ENCODE measurements at regions not wholly inside any gene's neighbourhood (a gene's known extent, or its start where the extent isn't known, plus 50 kb on each side); places are given as distances from the start of the nearest gene placed in this dataset.

DNA sequence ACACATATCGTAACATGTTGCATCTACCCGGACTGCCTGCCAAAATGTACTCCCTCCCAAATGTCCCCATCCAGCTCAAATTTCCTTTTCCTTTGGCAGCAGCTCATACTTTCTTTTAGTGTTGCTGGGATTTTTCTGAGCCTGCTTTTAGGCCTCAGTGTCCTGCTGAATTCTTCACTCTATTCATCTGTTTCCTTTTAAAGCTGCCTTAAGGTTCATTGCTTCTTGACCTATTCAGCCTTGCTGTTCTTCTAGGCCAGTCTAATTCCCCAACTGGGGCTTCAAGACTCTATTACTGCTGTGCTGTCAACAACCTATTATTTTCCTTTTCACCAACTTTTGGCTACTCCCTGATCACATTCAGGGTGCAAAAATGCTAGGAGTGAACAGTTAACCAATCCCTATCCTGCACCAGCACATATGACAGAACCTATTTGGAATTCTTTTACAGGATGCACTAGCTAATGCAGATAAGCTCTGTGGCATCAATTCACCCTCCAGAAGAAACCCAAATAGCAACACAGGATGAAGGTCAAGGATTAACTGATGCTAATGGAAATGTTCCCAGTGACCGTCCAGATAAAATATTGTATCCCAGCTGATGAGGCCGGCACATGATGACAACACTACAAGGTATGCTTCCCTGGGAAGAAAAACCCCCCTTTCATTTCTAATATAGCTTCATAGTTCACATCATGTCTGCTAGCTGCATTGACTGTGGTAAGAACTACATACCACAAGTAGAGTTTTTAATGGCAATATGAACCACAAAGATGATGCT lies 114.7 kb upstream of the TTC29 start:
- Histone ChIP-seq H3K4me2 (ENCODE audit: low read depth, low read length, poor library complexity, severe bottlenecking) (no peak overlapping the region), H4K20me1 (ENCODE audit: insufficient read depth, low read length, poor library complexity, severe bottlenecking) (no peaks in the 10 kb centered on the region), H3K79me2 (ENCODE audit: insufficient read depth, low read length) (no peaks in the 10 kb centered on the region), H3K4me1 (ENCODE audit: insufficient read depth, low read length, poor library complexity, severe bottlenecking) (peaks cover 5% of the 10 kb centered on the region), H2AFZ (ENCODE audit: low read length) (no peak overlapping the region), H3K27me3 (ENCODE audit: insufficient read depth, low read length, poor library complexity, severe bottlenecking) (peaks cover 40% of the 10 kb centered on the region), H3F3A (ENCODE audit: low read depth) (no peaks in the 10 kb centered on the region), H3K9me3 (ENCODE audit: insufficient read depth, low read depth, low read length) (no peaks in the 10 kb centered on the region), H3K36me3 (ENCODE audit: insufficient read depth, low read length) (no peaks in the 10 kb centered on the region), H3K9ac (ENCODE audit: low read depth, low read length, poor library complexity, severe bottlenecking) (no peak overlapping the region), H3K4me3 (ENCODE audit: low read length, poor library complexity, severe bottlenecking) (no peak overlapping the region), H3K9me2 (replicated peaks; ENCODE audit: low read depth, low read length) (no peaks in the 10 kb centered on the region)
- TF ChIP-seq, protein P1, sequence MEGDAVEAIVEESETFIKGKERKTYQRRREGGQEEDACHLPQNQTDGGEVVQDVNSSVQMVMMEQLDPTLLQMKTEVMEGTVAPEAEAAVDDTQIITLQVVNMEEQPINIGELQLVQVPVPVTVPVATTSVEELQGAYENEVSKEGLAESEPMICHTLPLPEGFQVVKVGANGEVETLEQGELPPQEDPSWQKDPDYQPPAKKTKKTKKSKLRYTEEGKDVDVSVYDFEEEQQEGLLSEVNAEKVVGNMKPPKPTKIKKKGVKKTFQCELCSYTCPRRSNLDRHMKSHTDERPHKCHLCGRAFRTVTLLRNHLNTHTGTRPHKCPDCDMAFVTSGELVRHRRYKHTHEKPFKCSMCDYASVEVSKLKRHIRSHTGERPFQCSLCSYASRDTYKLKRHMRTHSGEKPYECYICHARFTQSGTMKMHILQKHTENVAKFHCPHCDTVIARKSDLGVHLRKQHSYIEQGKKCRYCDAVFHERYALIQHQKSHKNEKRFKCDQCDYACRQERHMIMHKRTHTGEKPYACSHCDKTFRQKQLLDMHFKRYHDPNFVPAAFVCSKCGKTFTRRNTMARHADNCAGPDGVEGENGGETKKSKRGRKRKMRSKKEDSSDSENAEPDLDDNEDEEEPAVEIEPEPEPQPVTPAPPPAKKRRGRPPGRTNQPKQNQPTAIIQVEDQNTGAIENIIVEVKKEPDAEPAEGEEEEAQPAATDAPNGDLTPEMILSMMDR (conservative IDR thresholded peaks at IDR 0.05; ENCODE audit: low read length) = no peak
- no peak for TF ChIP-seq EZH2phosphoT487 (IDR thresholded peaks at IDR 0.05; ENCODE audit: borderline replicate concordance)

DNA sequence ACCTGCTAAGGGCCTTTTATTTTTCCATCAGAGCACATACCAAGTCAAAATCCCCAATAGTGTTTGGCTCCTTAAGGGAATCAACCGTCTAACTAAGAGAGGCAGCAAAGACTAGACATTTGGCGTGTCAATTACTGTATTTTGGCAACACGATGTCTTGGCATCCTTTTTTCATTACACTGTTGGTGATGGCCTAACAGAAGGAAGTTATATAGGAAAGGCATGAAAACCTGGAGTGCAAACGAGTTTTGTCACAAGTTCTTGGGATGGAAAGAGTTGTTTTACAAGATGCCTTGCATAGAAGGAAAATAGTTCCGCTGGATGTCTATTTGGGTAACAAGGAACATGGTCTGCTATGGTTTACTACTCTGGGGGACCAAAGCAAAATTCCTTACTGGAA lies 119.2 kb upstream of the TTC29 start:
- no peak overlapping the region for H3K4me2 ChIP-seq (ENCODE audit: low read depth, low read length, poor library complexity, severe bottlenecking)
- no peaks in the 10 kb centered on the region for H3F3A ChIP-seq (ENCODE audit: low read depth)
- no peak for TF ChIP-seq EZH2phosphoT487 (IDR thresholded peaks at IDR 0.05; ENCODE audit: borderline replicate concordance)
- TF ChIP-seq, protein P1 (conservative IDR thresholded peaks at IDR 0.05; ENCODE audit: low read length) = no peak
- no peaks in the 10 kb centered on the region for H3K4me1 ChIP-seq (ENCODE audit: insufficient read depth, low read length, poor library complexity, severe bottlenecking)
- no peak overlapping the region for H3K4me3 ChIP-seq (ENCODE audit: low read length, poor library complexity, severe bottlenecking)
- no peaks in the 10 kb centered on the region for H4K20me1 ChIP-seq (ENCODE audit: insufficient read depth, low read length, poor library complexity, severe bottlenecking)
- H3K9me3 ChIP-seq (ENCODE audit: insufficient read depth, low read depth, low read length) = no peaks in the 10 kb centered on the region
- no peaks in the 10 kb centered on the region for H3K9me2 ChIP-seq (replicated peaks; ENCODE audit: low read depth, low read length)
- no peak overlapping the region for H2AFZ ChIP-seq (ENCODE audit: low read length)
- H3K36me3 ChIP-seq (ENCODE audit: insufficient read depth, low read length) = no peaks in the 10 kb centered on the region
- H3K79me2 ChIP-seq (ENCODE audit: insufficient read depth, low read length) = no peaks in the 10 kb centered on the region
- peaks cover 54% of the 10 kb centered on the region for H3K27me3 ChIP-seq (ENCODE audit: insufficient read depth, low read length, poor library complexity, severe bottlenecking)
- H3K9ac ChIP-seq (ENCODE audit: low read depth, low read length, poor library complexity, severe bottlenecking) = no peak overlapping the region

DNA sequence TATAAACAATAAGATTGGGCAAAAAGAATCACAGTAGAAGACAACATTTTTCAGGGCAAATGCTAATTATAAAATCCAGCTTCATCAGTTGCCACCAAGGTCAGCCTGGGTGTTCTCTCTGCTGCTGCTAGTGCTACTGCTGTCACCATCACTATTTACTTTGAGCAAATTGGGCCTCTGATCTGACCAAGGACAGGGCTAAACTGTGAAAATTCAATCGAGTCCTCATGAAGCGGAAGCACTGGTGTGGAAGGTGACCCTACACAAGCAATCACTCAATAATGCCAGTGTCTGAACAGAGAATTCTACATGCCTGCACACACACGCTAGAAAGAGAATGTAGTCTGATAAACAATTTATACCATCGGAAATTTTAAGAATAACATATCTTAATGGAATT lies 122.9 kb upstream of the TTC29 start:
- peaks cover 32% of the 10 kb centered on the region for H3K27me3 ChIP-seq (ENCODE audit: insufficient read depth, low read length, poor library complexity, severe bottlenecking)
- H3K4me2 ChIP-seq (ENCODE audit: low read depth, low read length, poor library complexity, severe bottlenecking) = no peak overlapping the region
- no peak overlapping the region for H3K9ac ChIP-seq (ENCODE audit: low read depth, low read length, poor library complexity, severe bottlenecking)
- H4K20me1 ChIP-seq (ENCODE audit: insufficient read depth, low read length, poor library complexity, severe bottlenecking) = no peaks in the 10 kb centered on the region
- H3K79me2 ChIP-seq (ENCODE audit: insufficient read depth, low read length) = no peaks in the 10 kb centered on the region
- H3K36me3 ChIP-seq (ENCODE audit: insufficient read depth, low read length) = no peaks in the 10 kb centered on the region
- no peak overlapping the region for H2AFZ ChIP-seq (ENCODE audit: low read length)
- no peaks in the 10 kb centered on the region for H3K9me2 ChIP-seq (replicated peaks; ENCODE audit: low read depth, low read length)
- H3K4me3 ChIP-seq (ENCODE audit: low read length, poor library complexity, severe bottlenecking) = no peak overlapping the region
- no peak for TF ChIP-seq EZH2phosphoT487 (IDR thresholded peaks at IDR 0.05; ENCODE audit: borderline replicate concordance)
- TF ChIP-seq, protein P1 (conservative IDR thresholded peaks at IDR 0.05; ENCODE audit: low read length) = no peak
- no peaks in the 10 kb centered on the region for H3K9me3 ChIP-seq (ENCODE audit: insufficient read depth, low read depth, low read length)
- H3F3A ChIP-seq (ENCODE audit: low read depth) = no peaks in the 10 kb centered on the region
- H3K4me1 ChIP-seq (ENCODE audit: insufficient read depth, low read length, poor library complexity, severe bottlenecking) = no peaks in the 10 kb centered on the region

Data from Loucy (cell line).